Naive B cell (primary cell): ENCODE measurements at regions not wholly inside any gene's neighbourhood (a gene's known extent, or its start where the extent isn't known, plus 50 kb on each side); places are given as distances from the start of the nearest gene placed in this dataset.
"Not testable (repeated sequence)": the region's sequence is repeated elsewhere in the genome, so short reads cannot be mapped to it uniquely, and the experiment has no call there.

Experiments
- ATAC-seq, 2 donors: fragments of 150-1000 bp; cut with Tn5 transposase; 2 replicates each; pipeline ENCODE4 v1.10.0; 2021; ENCODE audit warnings: low read depth in 2 of 2, mild to moderate bottlenecking in 2 of 2, moderate library complexity in 2 of 2
- DNase-seq: peaks from one replicate; pipeline ENCODE4 v3.0.0; 2022
- H3K27ac Mint-ChIP-seq, 6 donors: one replicate each; pipeline ENCODE4 v1.8.0; 2020 to 2022; ENCODE audit warnings: mild to moderate bottlenecking in 6 of 6, mixed read lengths in 6 of 6, moderate library complexity in 5 of 6, inconsistent platforms in 2 of 6
- H3K27me3 Mint-ChIP-seq, 3 donors: one replicate each; pipeline ENCODE4 v1.8.0; 2021 to 2022; ENCODE audit warnings: mixed read lengths in 3 of 3, mild to moderate bottlenecking in 1 of 3
- H3K36me3 Mint-ChIP-seq, 2 donors: one replicate each; pipeline ENCODE4 v1.8.0; 2020 to 2022; ENCODE audit warnings: mixed read lengths in 2 of 2, inconsistent platforms in 1 of 2, mild to moderate bottlenecking in 1 of 2
- H3K4me1 Mint-ChIP-seq, 3 donors: one replicate each; pipeline ENCODE4 v1.8.0; 2020 to 2022; ENCODE audit warnings: mixed read lengths in 3 of 3, inconsistent platforms in 1 of 3, mild to moderate bottlenecking in 1 of 3, moderate library complexity in 1 of 3
- H3K4me3 Mint-ChIP-seq, 8 donors: one replicate each; pipeline ENCODE4 v1.8.0; 2020 to 2022; ENCODE audit warnings: mild to moderate bottlenecking in 8 of 8, mixed read lengths in 8 of 8, moderate library complexity in 8 of 8, inconsistent platforms in 2 of 8
- H3K9me3 Mint-ChIP-seq, 7 donors: one replicate each; pipeline ENCODE4 v1.8.0; 2020 to 2022; ENCODE audit warnings: mixed read lengths in 7 of 7, mild to moderate bottlenecking in 5 of 7, inconsistent platforms in 2 of 7, moderate library complexity in 1 of 7

GRCh38 chr3:166435469-166436057, 598.3 kb upstream of the BCHE start:
- H3K27me3 Mint-ChIP-seq = no peaks in the 10 kb centered on the region
- peaks cover 0 to under 1% (median 0%) of the 10 kb centered on the region in 7 donors for H3K9me3 Mint-ChIP-seq
- DNase-seq (no peak), ATAC-seq (no peak)
- H3K4me1 Mint-ChIP-seq = no peaks in the 10 kb centered on the region
- no peak overlapping the region for H3K4me3 Mint-ChIP-seq
- no peaks in the 10 kb centered on the region for H3K36me3 Mint-ChIP-seq
- H3K27ac Mint-ChIP-seq = no peak overlapping the region

DNA sequence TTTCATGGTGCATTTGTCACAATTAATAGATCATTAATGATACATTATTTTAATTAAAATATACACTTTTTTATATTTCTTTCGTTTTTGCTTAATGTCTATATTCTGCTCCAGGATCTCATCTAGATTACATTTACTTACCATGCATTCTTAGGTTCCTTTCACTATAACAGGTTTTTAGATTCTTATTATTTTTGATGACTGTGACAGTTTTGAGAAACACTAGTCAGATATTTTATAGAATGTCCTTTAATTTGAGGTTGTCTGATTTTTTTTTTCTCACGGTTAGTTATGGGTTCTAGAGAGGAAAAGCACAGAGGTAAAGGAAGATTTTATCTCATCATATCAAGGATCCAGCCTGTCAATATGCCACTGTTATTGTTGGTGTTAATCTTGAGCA, 595.8 kb upstream of the BCHE start:
- Mint-ChIP-seq H3K4me3 (no peak overlapping the region), H3K9me3 (peaks cover 0 to 8% (median 2%) of the 10 kb centered on the region in 7 donors), H3K4me1 (no peaks in the 10 kb centered on the region), H3K27me3 (no peaks in the 10 kb centered on the region), H3K27ac (no peak overlapping the region), H3K36me3 (no peaks in the 10 kb centered on the region)
- ATAC-seq = no peak
- DNase-seq = no peak

GRCh38 chr3:166425900-166426611, 588.8 kb upstream of the BCHE start:
- H3K27me3 Mint-ChIP-seq = no peaks in the 10 kb centered on the region
- H3K4me3 Mint-ChIP-seq = no peak overlapping the region
- DNase-seq (no peak), ATAC-seq (no peak)
- no peak overlapping the region for H3K27ac Mint-ChIP-seq
- H3K4me1 Mint-ChIP-seq = no peaks in the 10 kb centered on the region
- H3K9me3 Mint-ChIP-seq = peaks cover 0 to 11% (median 5%) of the 10 kb centered on the region in 7 donors
- no peaks in the 10 kb centered on the region for H3K36me3 Mint-ChIP-seq

GRCh38 chr3:166425021-166425420, 587.8 kb upstream of the BCHE start:
- H3K27ac Mint-ChIP-seq = no peak overlapping the region
- no peak overlapping the region for H3K4me3 Mint-ChIP-seq
- ATAC-seq = no peak
- H3K27me3 Mint-ChIP-seq = no peaks in the 10 kb centered on the region
- no peak for DNase-seq
- H3K4me1 Mint-ChIP-seq = no peaks in the 10 kb centered on the region
- H3K36me3 Mint-ChIP-seq = no peaks in the 10 kb centered on the region
- H3K9me3 Mint-ChIP-seq = peaks cover 0 to 9% (median 6%) of the 10 kb centered on the region in 7 donors

DNA sequence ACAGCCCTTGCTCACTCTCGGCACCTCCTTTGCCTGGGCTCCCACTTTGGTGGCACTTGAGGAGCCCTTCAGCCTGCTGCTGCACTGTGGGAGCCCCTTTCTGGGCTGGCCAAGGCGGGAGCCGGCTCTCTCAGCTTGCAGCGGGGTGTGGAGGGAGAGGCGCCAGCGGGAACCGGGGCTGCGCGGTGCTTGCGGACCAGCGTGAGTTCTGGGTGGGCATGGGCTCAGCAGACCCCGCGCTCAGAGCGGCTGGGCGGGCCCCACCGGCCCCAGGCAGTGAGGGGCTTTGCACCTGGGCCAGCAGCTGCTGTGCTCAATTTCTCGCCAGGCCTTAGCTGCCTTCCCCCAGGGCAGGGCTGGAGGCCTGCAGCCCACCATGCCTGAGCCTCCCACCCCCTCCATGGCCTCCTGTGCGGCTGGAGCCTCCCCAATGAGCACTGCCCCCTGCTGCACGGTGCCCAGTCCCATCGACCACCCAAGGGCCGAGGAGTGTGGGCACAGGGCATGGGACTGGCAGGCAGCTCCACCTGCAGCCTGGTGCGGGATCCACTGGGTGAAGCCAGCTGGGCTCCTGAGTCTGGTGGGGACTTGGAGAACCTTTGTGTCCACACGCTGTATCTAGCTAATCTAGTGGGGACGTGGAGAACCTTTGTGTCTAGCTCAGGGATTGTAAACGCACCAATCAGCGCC, 586.7 kb upstream of the BCHE start:
- H3K27ac Mint-ChIP-seq, H3K36me3 Mint-ChIP-seq, H3K9me3 Mint-ChIP-seq, H3K4me3 Mint-ChIP-seq, H3K27me3 Mint-ChIP-seq, ATAC-seq, H3K4me1 Mint-ChIP-seq, DNase-seq: not testable (repeated sequence)

- no peak for ATAC-seq
- Mint-ChIP-seq H3K9me3 (peaks cover 0 to 10% (median 4%) of the 10 kb centered on the region in 7 donors), H3K4me3 (no peak overlapping the region), H3K27ac (no peak overlapping the region), H3K4me1 (no peaks in the 10 kb centered on the region), H3K36me3 (no peaks in the 10 kb centered on the region), H3K27me3 (no peaks in the 10 kb centered on the region)
- DNase-seq = no peak
Measured at GRCh38 chr3:166422556-166422955, 585.3 kb upstream of the BCHE start.

DNA sequence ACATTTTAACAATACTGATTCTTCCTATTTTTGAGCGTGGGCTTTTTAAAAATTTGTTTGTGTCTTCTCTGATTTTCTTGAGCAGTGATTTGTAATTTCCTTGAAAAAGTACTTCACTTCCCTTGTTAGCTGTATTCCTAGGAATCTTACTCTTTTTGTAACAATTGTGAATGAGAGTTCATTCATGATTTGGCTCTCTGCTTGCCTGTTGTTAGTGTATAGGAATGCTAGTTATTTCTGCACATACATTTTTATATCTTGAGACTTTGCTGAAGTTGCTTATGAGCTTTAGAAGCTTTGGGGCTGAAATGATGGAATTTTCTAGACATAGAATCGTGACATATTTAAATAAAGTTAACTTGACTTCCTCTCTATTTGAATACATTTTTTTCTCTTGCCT, 582.8 kb upstream of the BCHE start:
- DNase-seq (no peak), ATAC-seq (no peak)
- Mint-ChIP-seq H3K27ac (no peak overlapping the region), H3K9me3 (peaks cover 1 to 12% (median 4%) of the 10 kb centered on the region in 7 donors), H3K27me3 (no peaks in the 10 kb centered on the region), H3K36me3 (no peaks in the 10 kb centered on the region), H3K4me3 (no peak overlapping the region), H3K4me1 (no peaks in the 10 kb centered on the region)

DNA sequence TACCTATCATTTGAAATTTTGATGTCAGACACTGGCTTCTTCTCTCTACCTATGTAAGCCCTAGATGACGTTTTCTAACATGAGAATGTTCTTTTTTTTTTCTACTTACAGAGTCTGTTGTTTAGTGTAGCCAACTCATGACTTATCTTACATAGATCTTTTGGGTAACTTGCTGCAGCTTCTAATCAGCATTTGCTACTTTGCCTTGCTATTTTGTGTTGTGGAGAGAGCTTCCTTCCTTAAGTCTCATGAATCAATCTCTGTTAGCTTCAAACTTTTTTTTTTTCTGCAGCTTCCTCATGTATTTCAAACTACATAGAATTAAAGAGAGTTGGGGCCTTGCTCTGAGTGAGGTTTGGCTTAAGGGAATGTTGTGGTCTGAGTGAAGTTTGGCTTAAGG, 568.7 kb upstream of the BCHE start:
- ATAC-seq = no peak
- no peak overlapping the region for H3K4me3 Mint-ChIP-seq

GRCh38 chr3:166405465-166405864, 568.2 kb upstream of the BCHE start:
- Mint-ChIP-seq H3K36me3 (no peaks in the 10 kb centered on the region), H3K4me1 (no peaks in the 10 kb centered on the region), H3K4me3 (no peak overlapping the region), H3K27ac (no peak overlapping the region), H3K9me3 (peaks cover 0 to 3% (median 0%) of the 10 kb centered on the region in 7 donors), H3K27me3 (no peaks in the 10 kb centered on the region)
- ATAC-seq (no peak), DNase-seq (no peak)

More for the DNA sequence above, 568.7 kb upstream of the BCHE start:
- H3K27me3 Mint-ChIP-seq = no peaks in the 10 kb centered on the region
- H3K9me3 Mint-ChIP-seq = peaks cover 0 to 3% (median 0%) of the 10 kb centered on the region in 7 donors
- no peak for DNase-seq
- no peak overlapping the region for H3K27ac Mint-ChIP-seq
- no peaks in the 10 kb centered on the region for H3K4me1 Mint-ChIP-seq
- H3K36me3 Mint-ChIP-seq = no peaks in the 10 kb centered on the region

GRCh38 chr3:166390303-166390702, 553.1 kb upstream of the BCHE start:
- no peak overlapping the region for H3K4me3 Mint-ChIP-seq
- no peak overlapping the region for H3K27ac Mint-ChIP-seq
- H3K36me3 Mint-ChIP-seq = no peaks in the 10 kb centered on the region
- no peaks in the 10 kb centered on the region for H3K4me1 Mint-ChIP-seq
- ATAC-seq (no peak), DNase-seq (no peak)
- no peaks in the 10 kb centered on the region for H3K27me3 Mint-ChIP-seq
- H3K9me3 Mint-ChIP-seq = peaks cover 0 to 10% (median 5%) of the 10 kb centered on the region in 7 donors

- Mint-ChIP-seq H3K27ac (no peak overlapping the region), H3K4me3 (no peak overlapping the region), H3K27me3 (no peaks in the 10 kb centered on the region), H3K9me3 (peaks cover 0 to 9% (median 5%) of the 10 kb centered on the region in 7 donors), H3K4me1 (no peaks in the 10 kb centered on the region), H3K36me3 (no peaks in the 10 kb centered on the region)
- DNase-seq = no peak
- ATAC-seq = no peak
Measured at GRCh38 chr3:166388321-166388720, 551.1 kb upstream of the BCHE start.

DNA sequence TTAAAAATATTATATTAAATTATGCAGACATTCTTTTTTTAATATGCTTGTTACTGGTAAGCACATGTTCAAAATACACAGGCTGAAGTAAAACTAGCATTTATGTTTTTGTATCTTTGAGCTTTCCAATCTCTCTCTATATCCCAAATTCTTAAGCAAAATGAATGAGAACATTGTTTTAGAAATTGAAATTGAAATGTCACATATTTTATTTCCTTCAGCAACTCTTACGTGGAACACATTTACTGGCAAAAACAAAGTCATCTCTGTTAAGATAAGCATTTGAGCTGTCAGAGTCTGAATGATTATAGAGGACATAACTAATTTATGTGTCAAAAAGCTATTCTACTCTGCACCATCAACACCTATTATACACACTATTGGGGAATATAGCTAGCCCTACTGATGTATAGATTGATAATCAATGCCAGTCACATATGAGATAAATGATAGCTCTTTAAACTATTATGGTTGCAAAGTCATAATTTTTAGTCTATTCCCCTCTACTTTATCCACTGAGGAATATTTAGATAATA, 535.4 kb upstream of the BCHE start:
- ATAC-seq (no peak), DNase-seq (no peak)
- no peaks in the 10 kb centered on the region for H3K4me1 Mint-ChIP-seq
- H3K27ac Mint-ChIP-seq = no peak overlapping the region
- H3K36me3 Mint-ChIP-seq = no peaks in the 10 kb centered on the region
- no peaks in the 10 kb centered on the region for H3K27me3 Mint-ChIP-seq
- H3K9me3 Mint-ChIP-seq = peaks cover 2 to 21% (median 8%) of the 10 kb centered on the region in 7 donors
- no peak overlapping the region for H3K4me3 Mint-ChIP-seq

GRCh38 chr3:166367947-166368533, 530.8 kb upstream of the BCHE start:
- no peaks in the 10 kb centered on the region for H3K27me3 Mint-ChIP-seq
- H3K4me3 Mint-ChIP-seq = no peak overlapping the region
- ATAC-seq (no peak), DNase-seq (no peak)
- no peaks in the 10 kb centered on the region for H3K36me3 Mint-ChIP-seq
- H3K9me3 Mint-ChIP-seq = peaks cover 0 to 10% (median 5%) of the 10 kb centered on the region in 7 donors
- no peaks in the 10 kb centered on the region for H3K4me1 Mint-ChIP-seq
- H3K27ac Mint-ChIP-seq = no peak overlapping the region
